Stimulated activated memory B cell treated with anti-CD40 and anti-IgM and Interleukin-4, amounts not matched to agents 10 μg/mL and 1 μg/mL and 100 μg/mL, for 72 hours (primary cell): ENCODE measurements at regions not wholly inside any gene's neighbourhood (a gene's known extent, or its start where the extent isn't known, plus 50 kb on each side); places are given as distances from the start of the nearest gene placed in this dataset.

Experiments
- ATAC-seq: fragments of 150-1000 bp; cut with Tn5 transposase; 2 replicates; pipeline ENCODE4 v1.10.0; 2021
- H3K27ac Mint-ChIP-seq: one replicate; pipeline ENCODE4 v1.8.0; 2022; ENCODE audit warnings: mild to moderate bottlenecking, mixed read lengths
- H3K27me3 Mint-ChIP-seq: one replicate; pipeline ENCODE4 v1.8.0; 2022; ENCODE audit warnings: mixed read lengths
- H3K36me3 Mint-ChIP-seq: one replicate; pipeline ENCODE4 v1.8.0; 2022; ENCODE audit warnings: mixed read lengths
- H3K4me1 Mint-ChIP-seq: one replicate; pipeline ENCODE4 v1.8.0; 2022; ENCODE audit warnings: mixed read lengths
- H3K4me3 Mint-ChIP-seq: one replicate; pipeline ENCODE4 v1.8.0; 2022; ENCODE audit warnings: mild to moderate bottlenecking, moderate library complexity, mixed read lengths
- H3K9me3 Mint-ChIP-seq: one replicate; pipeline ENCODE4 v1.8.0; 2022; ENCODE audit warnings: mixed read lengths

DNA sequence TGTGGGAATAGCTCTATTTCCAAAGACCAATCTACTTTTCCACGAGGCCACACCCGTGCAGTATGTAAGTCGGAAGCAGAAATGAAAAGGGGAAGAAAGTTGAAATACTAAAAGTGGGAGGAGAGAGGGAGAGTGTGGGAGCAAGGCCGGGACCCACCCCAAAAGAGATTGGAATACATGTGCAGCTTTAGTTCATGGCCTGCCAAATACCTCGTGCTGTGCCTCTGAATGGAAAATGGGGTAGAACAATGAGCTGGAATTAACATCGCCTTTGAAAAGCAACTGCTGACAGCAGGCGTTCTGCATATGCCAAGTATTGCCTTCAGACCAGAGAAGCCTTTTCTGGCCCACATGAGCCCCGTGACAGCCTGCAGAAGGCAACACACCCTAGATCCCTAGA lies 155.6 kb downstream of the CD83 start:
- Mint-ChIP-seq H3K4me3 (no peak overlapping the region), H3K27me3 (no peaks in the 10 kb centered on the region), H3K36me3 (peaks cover 11% of the 10 kb centered on the region), H3K27ac (no peak overlapping the region), H3K4me1 (peaks cover 79% of the 10 kb centered on the region), H3K9me3 (peaks cover 3% of the 10 kb centered on the region)
- no peak for ATAC-seq

DNA sequence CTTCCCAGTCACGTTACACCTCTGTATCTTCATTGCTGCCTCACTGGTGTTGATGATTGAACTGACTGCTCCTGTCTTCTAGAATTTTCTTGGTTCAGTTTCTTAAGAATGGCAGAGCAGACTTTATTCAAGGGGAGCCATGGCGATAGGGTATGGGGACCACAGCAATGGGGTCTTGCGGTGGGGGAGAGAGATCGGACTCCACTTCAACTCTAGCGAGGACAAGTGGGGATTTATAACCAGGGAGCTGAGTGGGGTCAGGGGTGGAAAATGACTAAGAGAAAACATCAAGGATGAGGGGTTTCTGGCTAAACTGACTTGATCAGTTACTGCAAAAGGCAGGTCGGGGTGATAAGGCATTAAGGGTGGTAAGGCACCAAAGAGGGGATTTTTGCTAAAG lies 156.4 kb downstream of the CD83 start:
- no peaks in the 10 kb centered on the region for H3K27me3 Mint-ChIP-seq
- ATAC-seq: no peak
- peak overlapping the region; percentile 95 for H3K27ac Mint-ChIP-seq
- H3K9me3 Mint-ChIP-seq: peaks cover 3% of the 10 kb centered on the region
- H3K4me1 Mint-ChIP-seq: peaks cover 74% of the 10 kb centered on the region
- peaks cover 11% of the 10 kb centered on the region for H3K36me3 Mint-ChIP-seq
- H3K4me3 Mint-ChIP-seq: no peak overlapping the region

DNA sequence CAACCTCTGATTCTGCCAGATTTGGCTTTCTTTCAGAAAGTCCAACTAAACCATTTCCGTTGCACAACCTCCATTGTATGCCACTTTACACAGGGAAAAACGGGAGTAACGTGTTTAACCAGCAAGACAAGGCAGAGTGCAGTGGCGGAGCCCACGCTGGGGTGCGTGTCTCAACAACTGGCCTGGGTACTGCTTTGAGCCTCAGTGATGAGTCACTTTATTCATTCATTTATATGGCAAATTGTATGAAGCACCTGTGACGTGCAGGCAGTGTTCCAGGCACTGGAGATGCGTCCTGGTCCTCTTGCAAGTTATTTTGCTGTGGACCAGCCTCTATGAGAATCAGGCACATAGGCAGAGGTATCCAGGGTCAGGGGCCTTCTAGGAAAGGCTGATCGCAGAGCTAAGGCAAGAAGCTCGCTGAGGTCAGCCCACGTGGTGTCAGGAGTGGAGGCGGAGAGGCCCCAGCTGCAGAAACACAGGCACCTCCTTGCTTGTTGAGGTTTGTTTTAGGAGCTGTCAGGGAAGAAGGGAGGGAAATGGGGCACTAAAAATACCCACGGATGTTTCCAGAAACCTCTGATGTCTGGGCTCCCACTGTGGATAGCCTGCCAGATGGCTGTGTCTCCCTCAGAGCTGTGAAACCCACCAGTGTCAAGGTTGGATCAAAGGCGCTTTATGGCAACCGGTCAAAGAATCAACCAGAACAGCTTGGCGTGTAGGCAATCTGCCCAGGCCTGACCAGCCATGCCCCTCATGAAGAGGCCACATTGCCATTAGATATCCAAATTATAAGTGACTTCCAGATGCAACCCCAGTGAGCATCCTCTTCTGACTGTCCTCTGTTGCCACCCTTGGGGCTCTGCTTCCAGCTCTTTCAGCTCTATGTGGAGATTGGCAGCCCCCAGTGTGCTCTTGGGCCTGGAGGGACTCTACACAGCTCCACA lies 157.2 kb downstream of the CD83 start:
- Mint-ChIP-seq H3K36me3 (peaks cover 11% of the 10 kb centered on the region), H3K4me1 (peaks cover 66% of the 10 kb centered on the region), H3K27me3 (no peaks in the 10 kb centered on the region), H3K4me3 (no peak overlapping the region), H3K27ac (peak overlapping the region; percentile 95), H3K9me3 (peaks cover 3% of the 10 kb centered on the region)
- no peak for ATAC-seq

DNA sequence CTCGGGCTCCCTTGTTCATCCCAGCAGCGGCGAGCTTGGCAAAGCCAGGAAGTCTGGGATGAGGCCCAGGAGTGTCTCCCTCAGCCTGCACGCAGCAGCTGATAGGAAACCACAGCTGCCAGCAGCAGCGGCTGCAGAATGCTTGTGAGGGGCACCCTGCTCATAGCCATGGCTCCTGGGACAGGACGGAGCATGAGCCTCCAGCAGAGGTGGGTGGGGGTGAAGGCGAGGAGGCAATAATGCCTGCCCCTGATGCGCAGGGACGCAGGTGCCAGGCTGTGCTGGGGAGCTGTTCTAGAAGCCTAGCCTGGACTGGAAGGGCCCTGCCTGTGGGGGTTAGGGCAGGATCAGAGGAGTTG lies 157.9 kb downstream of the CD83 start:
- H3K4me1 Mint-ChIP-seq: peaks cover 59% of the 10 kb centered on the region
- peak overlapping the region; percentile 95 for H3K27ac Mint-ChIP-seq
- peaks cover 3% of the 10 kb centered on the region for H3K9me3 Mint-ChIP-seq
- no peaks in the 10 kb centered on the region for H3K27me3 Mint-ChIP-seq
- H3K36me3 Mint-ChIP-seq: peaks cover 16% of the 10 kb centered on the region
- no peak for ATAC-seq
- peak overlapping the region; percentile 22 for H3K4me3 Mint-ChIP-seq

DNA sequence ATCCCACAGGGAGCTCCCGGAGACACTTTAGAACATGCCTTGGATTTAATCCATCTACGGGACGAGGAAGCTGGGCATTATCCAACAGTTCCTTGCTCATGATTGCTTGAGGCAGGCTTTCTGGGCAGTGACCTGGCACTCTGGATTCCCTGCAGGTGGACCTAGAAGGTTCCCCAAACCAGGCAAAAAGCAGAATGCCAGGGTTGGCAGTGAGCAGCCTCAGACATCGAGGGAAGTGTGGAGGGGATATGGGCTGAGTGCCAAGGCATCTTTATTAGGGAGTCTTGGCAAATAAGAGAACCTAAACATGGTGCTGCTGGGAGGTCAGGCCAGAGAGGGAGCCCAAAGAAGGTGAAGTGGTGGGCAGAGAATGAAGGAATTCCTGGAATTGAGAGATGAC lies 158.5 kb downstream of the CD83 start:
- H3K27ac Mint-ChIP-seq: peak overlapping the region; percentile 95
- ATAC-seq: no peak
- H3K9me3 Mint-ChIP-seq: peaks cover 3% of the 10 kb centered on the region
- peaks cover 22% of the 10 kb centered on the region for H3K36me3 Mint-ChIP-seq
- H3K4me3 Mint-ChIP-seq: peak overlapping the region; percentile 16
- peaks cover 53% of the 10 kb centered on the region for H3K4me1 Mint-ChIP-seq
- H3K27me3 Mint-ChIP-seq: no peaks in the 10 kb centered on the region

DNA sequence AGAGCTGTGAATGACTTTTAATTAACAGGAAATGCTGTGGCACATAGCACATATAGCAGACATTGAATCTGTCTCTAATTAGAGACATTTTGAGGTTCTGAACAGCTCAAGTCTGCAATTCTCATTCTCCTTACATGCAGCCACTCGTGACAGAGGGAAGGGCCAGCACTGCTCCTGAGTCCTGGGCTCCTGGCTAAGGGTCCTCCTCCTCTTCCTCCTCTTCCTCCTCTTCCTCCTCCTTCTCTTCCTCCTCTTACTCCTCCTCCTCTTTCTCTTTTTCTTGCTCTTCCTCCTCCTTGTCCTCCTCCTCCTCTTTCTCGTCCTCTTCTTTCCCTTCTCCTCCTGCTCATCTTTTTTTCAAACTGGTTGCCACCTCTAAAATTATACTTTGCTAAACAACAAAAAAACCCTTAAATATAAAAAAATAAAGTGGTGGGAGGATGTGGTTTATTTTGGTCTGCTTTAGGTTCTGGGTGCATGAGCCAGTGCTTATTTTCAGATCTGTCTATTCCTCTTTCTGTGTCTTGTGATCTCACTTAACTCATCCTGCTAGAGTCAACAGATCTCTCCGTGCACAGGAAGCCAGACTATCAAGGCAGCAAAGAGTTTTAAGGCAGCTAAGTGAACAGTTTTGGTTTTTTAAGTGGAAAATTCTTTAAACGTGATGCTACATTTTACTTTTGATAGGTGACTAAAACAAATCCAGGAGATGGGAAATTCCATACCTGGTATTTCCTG lies 159.3 kb downstream of the CD83 start:
- H3K27me3 Mint-ChIP-seq: no peaks in the 10 kb centered on the region
- H3K4me3 Mint-ChIP-seq: peak overlapping the region; percentile 70
- H3K36me3 Mint-ChIP-seq: peaks cover 27% of the 10 kb centered on the region
- H3K4me1 Mint-ChIP-seq: peaks cover 47% of the 10 kb centered on the region
- ATAC-seq: peak; percentile 97
- peaks cover 3% of the 10 kb centered on the region for H3K9me3 Mint-ChIP-seq
- peak overlapping the region; percentile 95 for H3K27ac Mint-ChIP-seq

DNA sequence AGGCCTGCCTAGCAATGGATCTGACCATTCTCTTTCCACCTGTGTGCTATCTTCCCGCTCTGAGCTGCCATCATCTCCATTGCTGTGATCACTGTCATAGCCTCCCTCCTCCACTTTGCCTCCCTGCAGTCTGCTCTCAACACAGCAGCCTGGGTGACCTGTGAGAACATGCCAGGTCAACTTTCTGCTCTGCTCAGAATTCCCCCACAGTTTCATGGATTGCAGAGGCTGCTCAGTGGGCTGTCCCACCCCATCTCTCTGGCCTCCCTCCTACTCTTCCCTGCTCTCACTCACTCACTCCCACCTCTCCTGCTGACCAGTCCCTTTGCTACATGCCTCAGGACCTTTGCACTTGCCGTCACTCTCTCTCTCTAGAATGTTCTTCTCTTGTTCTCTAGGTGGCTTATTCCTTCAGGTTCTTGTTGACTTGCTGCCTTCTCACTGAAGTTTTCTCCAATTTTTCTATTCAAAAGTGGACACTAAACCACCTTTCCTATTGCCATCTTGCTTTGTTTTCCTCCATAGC lies 159.9 kb downstream of the CD83 start:
- H3K9me3 Mint-ChIP-seq: peaks cover 3% of the 10 kb centered on the region
- H3K27me3 Mint-ChIP-seq: no peaks in the 10 kb centered on the region
- peaks cover 47% of the 10 kb centered on the region for H3K4me1 Mint-ChIP-seq
- peak overlapping the region; percentile 47 for H3K4me3 Mint-ChIP-seq
- H3K27ac Mint-ChIP-seq: peak overlapping the region; percentile 95
- peak; percentile 64 for ATAC-seq
- peaks cover 27% of the 10 kb centered on the region for H3K36me3 Mint-ChIP-seq

DNA sequence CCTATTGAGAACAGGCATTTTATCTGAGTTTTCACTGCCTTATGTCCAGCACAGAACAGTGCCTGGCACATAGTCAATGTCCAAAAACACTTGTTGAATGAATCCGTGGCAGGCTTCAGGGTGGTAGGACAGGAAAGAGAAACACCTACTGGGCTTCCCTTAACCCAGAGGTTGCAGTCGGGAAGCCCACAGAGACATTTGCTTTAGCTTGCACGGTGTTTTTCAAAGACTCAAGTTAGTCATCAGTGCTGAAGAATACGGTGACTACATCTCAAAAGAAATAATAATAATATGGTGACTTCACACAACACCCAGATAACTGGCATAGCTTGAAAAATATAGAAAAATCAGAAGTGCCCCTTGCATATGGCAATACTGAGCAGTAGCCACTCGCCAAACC lies 160.4 kb downstream of the CD83 start:
- Mint-ChIP-seq H3K4me3 (peak overlapping the region; percentile 47), H3K9me3 (peaks cover 3% of the 10 kb centered on the region), H3K4me1 (peaks cover 47% of the 10 kb centered on the region), H3K27me3 (no peaks in the 10 kb centered on the region), H3K27ac (peak overlapping the region; percentile 95), H3K36me3 (peaks cover 24% of the 10 kb centered on the region)
- ATAC-seq: no peak

DNA sequence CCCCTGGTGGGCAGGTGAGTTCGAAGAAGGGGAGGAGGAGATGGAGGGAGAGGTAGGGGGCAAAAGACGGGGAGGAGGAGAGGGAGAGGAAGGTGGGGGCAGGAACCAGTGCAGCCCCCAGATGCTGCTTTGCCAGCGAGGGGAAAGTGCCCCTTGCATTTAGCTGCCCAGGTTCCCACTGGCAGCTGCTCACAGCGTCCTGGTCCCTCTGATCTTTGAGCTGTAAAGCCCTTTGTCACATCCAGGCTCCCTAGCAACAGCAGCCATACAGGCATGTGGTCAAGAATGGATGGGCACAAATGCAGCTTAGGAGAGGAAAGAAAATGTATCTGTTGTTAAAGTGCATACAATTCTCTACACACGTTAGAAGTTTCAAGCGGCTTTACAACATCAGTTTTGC lies 160.9 kb downstream of the CD83 start:
- peaks cover 21% of the 10 kb centered on the region for H3K36me3 Mint-ChIP-seq
- no peak overlapping the region for H3K4me3 Mint-ChIP-seq
- peak overlapping the region; percentile 95 for H3K27ac Mint-ChIP-seq
- peaks cover 3% of the 10 kb centered on the region for H3K9me3 Mint-ChIP-seq
- H3K27me3 Mint-ChIP-seq: no peaks in the 10 kb centered on the region
- H3K4me1 Mint-ChIP-seq: peaks cover 47% of the 10 kb centered on the region
- ATAC-seq: no peak

DNA sequence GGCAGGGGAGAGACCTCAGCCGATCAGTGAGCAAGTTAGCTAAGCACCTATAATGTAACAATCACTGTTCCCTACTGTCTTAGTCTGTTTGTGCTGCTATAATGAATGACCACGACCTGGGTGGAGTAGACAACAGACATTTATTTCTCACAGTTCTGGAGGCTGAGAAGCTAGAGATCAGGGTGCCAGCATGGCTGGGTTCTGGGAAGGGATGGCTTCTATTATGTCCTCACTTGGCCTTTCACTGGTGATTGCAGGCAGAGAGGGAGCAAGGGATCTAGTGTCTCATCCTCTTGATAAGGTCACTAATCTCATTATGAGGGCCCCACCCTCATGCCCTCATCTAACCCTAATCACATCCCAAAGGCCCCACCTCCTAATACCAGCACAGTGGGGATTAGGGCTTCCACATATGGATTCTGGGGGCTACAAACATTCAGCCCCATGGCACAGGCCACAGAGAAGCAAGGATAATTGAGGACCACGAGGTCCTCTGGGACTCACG lies 162.5 kb downstream of the CD83 start:
- Mint-ChIP-seq H3K9me3 (peaks cover 3% of the 10 kb centered on the region), H3K27ac (peak overlapping the region; percentile 22), H3K4me1 (peaks cover 35% of the 10 kb centered on the region), H3K4me3 (no peak overlapping the region), H3K27me3 (no peaks in the 10 kb centered on the region), H3K36me3 (peaks cover 16% of the 10 kb centered on the region)
- ATAC-seq: no peak

DNA sequence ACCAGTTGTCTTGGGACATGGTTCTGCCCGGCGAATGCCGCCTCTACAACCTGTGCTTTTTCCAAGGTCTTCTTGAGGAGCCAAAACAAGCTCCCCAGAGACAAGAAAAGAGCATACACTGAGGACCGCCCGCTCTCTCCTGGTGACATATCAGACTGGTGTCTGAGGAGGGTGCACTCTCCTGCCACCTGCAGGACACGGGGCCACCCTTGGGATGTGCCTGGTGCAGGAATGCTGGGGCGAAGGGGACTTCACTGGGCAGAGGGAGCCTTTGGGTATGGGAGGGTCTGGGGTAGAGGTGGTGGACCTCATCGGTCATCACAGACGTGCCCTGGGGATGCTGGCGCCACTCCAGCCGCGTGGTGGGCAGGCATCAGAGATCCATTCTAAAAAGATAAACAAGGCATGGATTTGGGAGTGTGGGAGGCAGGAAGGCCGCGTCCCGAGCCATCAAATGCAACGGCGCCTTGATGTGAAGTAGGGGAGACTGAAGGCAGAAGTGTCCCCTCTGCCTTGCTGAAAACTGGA lies 163.3 kb downstream of the CD83 start:
- H3K36me3 Mint-ChIP-seq: peaks cover 16% of the 10 kb centered on the region
- peaks cover 27% of the 10 kb centered on the region for H3K4me1 Mint-ChIP-seq
- ATAC-seq: no peak
- peaks cover 3% of the 10 kb centered on the region for H3K9me3 Mint-ChIP-seq
- no peaks in the 10 kb centered on the region for H3K27me3 Mint-ChIP-seq
- no peak overlapping the region for H3K27ac Mint-ChIP-seq
- no peak overlapping the region for H3K4me3 Mint-ChIP-seq

DNA sequence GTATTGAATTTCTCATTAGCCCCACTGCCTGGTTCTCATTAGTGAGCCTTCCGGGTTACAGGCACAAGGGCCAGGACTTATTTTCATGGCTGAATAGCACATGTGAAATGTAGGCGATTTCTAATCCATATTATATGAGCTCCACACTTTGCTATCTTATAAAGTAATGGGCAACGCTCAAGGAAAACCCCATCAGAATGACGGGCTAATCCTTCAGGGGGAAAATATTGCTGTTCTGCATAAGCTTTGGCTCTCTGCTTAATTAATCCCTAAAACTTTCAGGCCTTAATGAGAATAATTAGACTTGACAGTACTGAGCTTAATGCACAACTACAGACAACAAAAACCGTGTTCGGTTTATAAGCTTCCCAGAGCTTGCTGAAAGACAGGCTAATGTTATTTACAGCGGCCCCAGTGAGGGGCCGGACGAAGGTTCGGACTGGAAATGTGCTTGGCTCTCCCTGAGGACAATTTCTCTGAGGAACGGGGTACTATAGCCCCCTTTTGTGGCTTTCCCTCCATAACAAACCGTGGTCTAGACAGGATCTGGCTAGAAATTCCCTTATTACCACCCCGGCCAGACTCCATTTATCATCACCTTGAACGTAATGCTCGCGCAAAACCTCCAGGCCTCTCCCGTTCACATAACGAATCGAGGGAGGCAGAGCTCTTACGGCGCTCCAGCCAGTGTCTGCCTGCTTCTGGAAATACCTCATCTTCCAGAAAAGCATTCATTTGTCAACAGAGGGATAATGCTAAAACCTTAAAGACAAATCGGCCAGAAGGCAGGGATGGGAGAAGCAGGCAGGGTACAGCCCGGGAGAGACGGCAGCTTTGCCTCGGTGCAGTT lies 164.5 kb downstream of the CD83 start:
- H3K4me1 Mint-ChIP-seq: peaks cover 15% of the 10 kb centered on the region
- peaks cover 16% of the 10 kb centered on the region for H3K36me3 Mint-ChIP-seq
- H3K4me3 Mint-ChIP-seq: no peak overlapping the region
- H3K27ac Mint-ChIP-seq: no peak overlapping the region
- H3K9me3 Mint-ChIP-seq: peaks cover 3% of the 10 kb centered on the region
- H3K27me3 Mint-ChIP-seq: no peaks in the 10 kb centered on the region
- ATAC-seq: no peak

DNA sequence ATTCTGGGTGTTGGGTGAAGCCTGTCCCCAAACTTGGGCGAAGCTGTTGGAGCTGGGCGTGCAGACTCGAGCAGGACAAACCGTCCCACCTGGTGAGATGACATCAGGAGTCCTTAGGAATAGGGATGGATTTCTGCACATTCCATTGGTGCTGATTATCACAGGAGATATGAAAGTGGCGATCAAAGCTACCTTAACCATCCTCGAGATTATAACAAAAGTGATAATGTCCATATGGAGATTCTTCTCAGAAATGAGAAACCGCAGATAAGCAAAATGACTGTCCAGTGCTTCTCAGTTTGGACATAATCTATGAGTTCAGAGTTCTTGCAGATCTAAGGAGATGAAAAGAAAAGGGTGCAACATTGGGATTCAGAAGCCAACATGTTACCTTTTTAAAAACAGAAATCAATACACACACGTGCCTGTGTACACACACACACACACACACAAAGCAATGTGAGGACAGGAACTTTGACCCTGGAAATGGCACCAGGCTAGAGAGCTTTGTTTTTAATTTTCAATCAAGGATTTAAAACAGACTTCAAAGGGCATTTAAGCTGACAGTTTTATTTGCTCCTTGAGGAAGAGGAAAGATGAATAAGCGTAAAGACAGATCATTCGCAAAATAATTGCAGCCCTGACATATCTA lies 165.4 kb downstream of the CD83 start:
- peaks cover 16% of the 10 kb centered on the region for H3K36me3 Mint-ChIP-seq
- no peak for ATAC-seq
- peaks cover 6% of the 10 kb centered on the region for H3K4me1 Mint-ChIP-seq
- no peak overlapping the region for H3K27ac Mint-ChIP-seq
- H3K4me3 Mint-ChIP-seq: no peak overlapping the region
- H3K9me3 Mint-ChIP-seq: no peaks in the 10 kb centered on the region
- H3K27me3 Mint-ChIP-seq: no peaks in the 10 kb centered on the region

DNA sequence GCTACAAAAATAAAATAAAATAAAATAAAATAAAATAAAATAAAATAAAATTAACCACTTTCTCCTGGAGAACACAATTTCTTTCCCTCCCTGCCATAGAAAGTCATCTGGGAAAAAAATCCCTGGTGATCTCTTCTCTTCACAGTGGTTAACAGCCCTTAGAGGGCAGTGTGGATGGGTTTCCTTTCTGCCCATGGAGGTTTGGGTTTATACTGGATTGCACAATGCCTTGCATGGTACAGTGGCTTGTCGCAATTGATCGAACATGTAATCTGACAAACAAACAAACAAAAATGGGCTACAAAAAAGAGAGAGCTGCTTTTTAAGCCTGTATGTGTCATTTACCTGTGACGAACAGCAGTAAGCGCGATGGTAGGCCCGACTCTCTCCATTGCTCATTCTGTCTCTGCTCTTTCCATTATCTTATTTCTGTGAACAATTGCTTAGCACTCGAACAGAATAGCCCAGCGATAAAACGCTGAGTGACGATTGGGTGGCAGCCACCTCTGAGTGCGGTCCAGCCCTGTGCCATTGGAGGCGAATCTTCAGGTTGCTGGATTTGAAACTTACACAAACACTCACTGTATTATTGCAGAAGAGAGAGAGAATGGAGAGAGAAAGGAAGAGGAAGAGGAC lies 166.1 kb downstream of the CD83 start:
- Mint-ChIP-seq H3K4me3 (no peak overlapping the region), H3K4me1 (no peaks in the 10 kb centered on the region), H3K9me3 (peaks cover 2% of the 10 kb centered on the region), H3K36me3 (peaks cover 16% of the 10 kb centered on the region), H3K27me3 (no peaks in the 10 kb centered on the region), H3K27ac (peak overlapping the region; percentile 16)
- ATAC-seq: no peak
